Neural cell (in vitro differentiated cells): ENCODE measurements at regions not wholly inside any gene's neighbourhood (a gene's known extent, or its start where the extent isn't known, plus 50 kb on each side); places are given as distances from the start of the nearest gene placed in this dataset.

ENCODE experiments used
- H2AFZ ChIP-seq: fragments of 200-600, 300-800 bp; sonication (generic), shearing (Covaris generic); 2 replicates; pipeline ENCODE4 v1.6.0; 2014; ENCODE audit warnings: low read depth, mild to moderate bottlenecking, antibody characterized with exemption, low read length, moderate library complexity
- H3F3A ChIP-seq: fragments of 200-600 bp; shearing (Covaris generic); 2 replicates; pipeline ENCODE4 v1.6.1; 2016; ENCODE audit warnings: mild to moderate bottlenecking, moderate library complexity, mixed read lengths, antibody characterized with exemption, low read length; ENCODE audit not compliant: insufficient read depth, poor library complexity, severe bottlenecking
- H3K27ac ChIP-seq: fragments of 200-600, 300-800 bp; sonication (generic), shearing (Covaris generic); 2 replicates; pipeline ENCODE4 v1.5.1; 2014; ENCODE audit warnings: mild to moderate bottlenecking, low read length, moderate library complexity
- H3K27me3 ChIP-seq: fragments of 300-800, 200-600 bp; sonication (generic), shearing (Covaris generic); 2 replicates; pipeline ENCODE4 v1.6.0; 2014; ENCODE audit warnings: mild to moderate bottlenecking, low read depth, low read length, moderate library complexity; ENCODE audit not compliant: insufficient read depth
- H3K36me3 ChIP-seq: fragments of 300-800, 200-600 bp; sonication (generic), shearing (Covaris generic); 2 replicates; pipeline ENCODE4 v1.5.1; 2014; ENCODE audit warnings: mild to moderate bottlenecking, antibody characterized with exemption, low read length, moderate library complexity; ENCODE audit not compliant: insufficient read depth
- H3K4me2 ChIP-seq: fragments of 300-800, 200-600 bp; sonication (generic), shearing (Covaris generic); 2 replicates; pipeline ENCODE4 v1.6.0; 2014; ENCODE audit warnings: mild to moderate bottlenecking, low read length
- H3K4me3 ChIP-seq: fragments of 300-800, 200-600 bp; sonication (generic), shearing (Covaris generic); 2 replicates; pipeline ENCODE4 v1.5.1; 2014; ENCODE audit warnings: mild to moderate bottlenecking, low read length, moderate library complexity
- H3K79me2 ChIP-seq: fragments of 200-600 bp; shearing (Covaris generic); replicated peaks from 2 replicates; pipeline ENCODE4 v1.6.0; 2014; ENCODE audit warnings: mild to moderate bottlenecking, low read length, moderate library complexity; ENCODE audit not compliant: insufficient read depth
- H3K9ac ChIP-seq: fragments of 300-800, 200-600 bp; sonication (generic), shearing (Covaris generic); 2 replicates; pipeline ENCODE4 v1.6.1; 2016; ENCODE audit warnings: mild to moderate bottlenecking, low read length, mixed read lengths
- H3K9me2 ChIP-seq: fragments of 200-600 bp; shearing (Covaris generic); 2 replicates; pipeline ENCODE4 v1.6.1; 2016; ENCODE audit warnings: mild to moderate bottlenecking, low read length, mixed read lengths; ENCODE audit not compliant: insufficient read depth
- H3K9me3 ChIP-seq: fragments of 200-600, 300-800 bp; sonication (generic), shearing (Covaris generic); 2 replicates; pipeline ENCODE4 v1.6.1; 2016; ENCODE audit warnings: mild to moderate bottlenecking, mixed run types, low read length, moderate library complexity, mixed read lengths
- H4K20me1 ChIP-seq: fragments of 200-600 bp; shearing (Covaris generic); 2 replicates; pipeline ENCODE4 v1.6.1; 2016; ENCODE audit warnings: mild to moderate bottlenecking, mixed run types; ENCODE audit not compliant: insufficient read depth
- EP300 ChIP-seq: fragments of 450-650 bp; conservative IDR thresholded peaks from 2 replicates; pipeline ENCODE4 v1.6.1; 2014; ENCODE audit warnings: antibody characterized with exemption, mild to moderate bottlenecking, moderate library complexity; ENCODE audit not compliant: poor library complexity, severe bottlenecking
- EZH2 ChIP-seq: fragments of 200-600, 300-800 bp; shearing (Covaris generic), sonication (generic); IDR thresholded peaks from 2 replicates; pipeline ENCODE4 v1.6.1; 2014; ENCODE audit warnings: antibody characterized with exemption, low read length, borderline replicate concordance, mild to moderate bottlenecking; ENCODE audit not compliant: insufficient read depth, poor library complexity, severe bottlenecking
- MXI1 ChIP-seq: fragments of 450-650 bp; conservative IDR thresholded peaks from 2 replicates; pipeline ENCODE4 v1.6.1; 2014; ENCODE audit warnings: antibody characterized with exemption, mild to moderate bottlenecking; ENCODE audit not compliant: poor library complexity, severe bottlenecking
- POLR2AphosphoS5 ChIP-seq: IDR thresholded peaks from 2 replicates; pipeline ENCODE4 v1.6.1; 2012
- RAD21 ChIP-seq: fragments of 450-650 bp; conservative IDR thresholded peaks from 2 replicates; pipeline ENCODE4 v1.6.1; 2014; ENCODE audit warnings: antibody characterized with exemption, mild to moderate bottlenecking, moderate library complexity
- SMC3 ChIP-seq: fragments of 450-650 bp; conservative IDR thresholded peaks from 2 replicates; pipeline ENCODE4 v1.6.1; 2014; ENCODE audit warnings: antibody characterized with exemption, mild to moderate bottlenecking, moderate library complexity; ENCODE audit not compliant: poor library complexity
- TAF1 ChIP-seq: IDR thresholded peaks from 2 replicates; pipeline ENCODE4 v1.6.1; 2012; ENCODE audit warnings: low read depth
- TF ChIP-seq, protein P1 (sequence below): IDR thresholded peaks from 2 replicates; pipeline ENCODE4 v1.6.1; 2012; ENCODE audit warnings: borderline replicate concordance
- TF ChIP-seq, protein P2 (sequence below): fragments of 450-650 bp; IDR thresholded peaks from 2 replicates; pipeline ENCODE4 v1.5.1; 2014; ENCODE audit warnings: antibody characterized with exemption, mild to moderate bottlenecking, moderate library complexity; ENCODE audit not compliant: poor library complexity, severe bottlenecking

DNA sequence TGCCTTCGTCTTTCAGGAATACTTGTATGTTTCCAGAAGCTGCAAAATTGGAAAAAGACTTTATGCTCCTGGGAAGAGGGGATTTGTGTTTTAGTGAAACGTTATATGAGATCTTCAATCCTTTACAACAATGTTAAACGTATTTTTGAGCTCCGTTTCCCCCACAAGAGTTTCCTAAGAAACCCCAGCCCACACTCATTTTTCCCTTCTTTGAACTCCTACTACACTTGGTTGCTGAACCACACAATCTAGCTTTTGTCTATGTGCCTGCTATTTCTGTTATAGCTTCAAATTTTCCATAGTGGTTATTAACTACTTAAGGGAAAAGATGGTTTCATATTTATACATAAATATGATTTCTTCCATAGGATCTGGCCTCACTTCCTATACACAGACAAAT is 238.6 kb upstream of the ACTBL2 start:
- Histone ChIP-seq H2AFZ (no peak overlapping the region), H3F3A (no peaks in the 10 kb centered on the region), H3K9me3 (no peaks in the 10 kb centered on the region), H3K9ac (no peak overlapping the region), H3K4me2 (no peak overlapping the region), H3K27me3 (no peaks in the 10 kb centered on the region), H3K4me3 (no peak overlapping the region), H3K79me2 (no peaks in the 10 kb centered on the region), H4K20me1 (no peaks in the 10 kb centered on the region), H3K9me2 (no peaks in the 10 kb centered on the region), H3K27ac (no peak overlapping the region), H3K36me3 (no peaks in the 10 kb centered on the region)
- no peak for TF ChIP-seq POLR2AphosphoS5
- TF ChIP-seq MXI1 = no peak
- TF ChIP-seq TAF1 = no peak
- TF ChIP-seq, protein P1, sequence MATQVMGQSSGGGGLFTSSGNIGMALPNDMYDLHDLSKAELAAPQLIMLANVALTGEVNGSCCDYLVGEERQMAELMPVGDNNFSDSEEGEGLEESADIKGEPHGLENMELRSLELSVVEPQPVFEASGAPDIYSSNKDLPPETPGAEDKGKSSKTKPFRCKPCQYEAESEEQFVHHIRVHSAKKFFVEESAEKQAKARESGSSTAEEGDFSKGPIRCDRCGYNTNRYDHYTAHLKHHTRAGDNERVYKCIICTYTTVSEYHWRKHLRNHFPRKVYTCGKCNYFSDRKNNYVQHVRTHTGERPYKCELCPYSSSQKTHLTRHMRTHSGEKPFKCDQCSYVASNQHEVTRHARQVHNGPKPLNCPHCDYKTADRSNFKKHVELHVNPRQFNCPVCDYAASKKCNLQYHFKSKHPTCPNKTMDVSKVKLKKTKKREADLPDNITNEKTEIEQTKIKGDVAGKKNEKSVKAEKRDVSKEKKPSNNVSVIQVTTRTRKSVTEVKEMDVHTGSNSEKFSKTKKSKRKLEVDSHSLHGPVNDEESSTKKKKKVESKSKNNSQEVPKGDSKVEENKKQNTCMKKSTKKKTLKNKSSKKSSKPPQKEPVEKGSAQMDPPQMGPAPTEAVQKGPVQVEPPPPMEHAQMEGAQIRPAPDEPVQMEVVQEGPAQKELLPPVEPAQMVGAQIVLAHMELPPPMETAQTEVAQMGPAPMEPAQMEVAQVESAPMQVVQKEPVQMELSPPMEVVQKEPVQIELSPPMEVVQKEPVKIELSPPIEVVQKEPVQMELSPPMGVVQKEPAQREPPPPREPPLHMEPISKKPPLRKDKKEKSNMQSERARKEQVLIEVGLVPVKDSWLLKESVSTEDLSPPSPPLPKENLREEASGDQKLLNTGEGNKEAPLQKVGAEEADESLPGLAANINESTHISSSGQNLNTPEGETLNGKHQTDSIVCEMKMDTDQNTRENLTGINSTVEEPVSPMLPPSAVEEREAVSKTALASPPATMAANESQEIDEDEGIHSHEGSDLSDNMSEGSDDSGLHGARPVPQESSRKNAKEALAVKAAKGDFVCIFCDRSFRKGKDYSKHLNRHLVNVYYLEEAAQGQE = no peak
- TF ChIP-seq EZH2 = no peak
- no peak for TF ChIP-seq EP300
- TF ChIP-seq RAD21 = no peak
- TF ChIP-seq, protein P2, sequence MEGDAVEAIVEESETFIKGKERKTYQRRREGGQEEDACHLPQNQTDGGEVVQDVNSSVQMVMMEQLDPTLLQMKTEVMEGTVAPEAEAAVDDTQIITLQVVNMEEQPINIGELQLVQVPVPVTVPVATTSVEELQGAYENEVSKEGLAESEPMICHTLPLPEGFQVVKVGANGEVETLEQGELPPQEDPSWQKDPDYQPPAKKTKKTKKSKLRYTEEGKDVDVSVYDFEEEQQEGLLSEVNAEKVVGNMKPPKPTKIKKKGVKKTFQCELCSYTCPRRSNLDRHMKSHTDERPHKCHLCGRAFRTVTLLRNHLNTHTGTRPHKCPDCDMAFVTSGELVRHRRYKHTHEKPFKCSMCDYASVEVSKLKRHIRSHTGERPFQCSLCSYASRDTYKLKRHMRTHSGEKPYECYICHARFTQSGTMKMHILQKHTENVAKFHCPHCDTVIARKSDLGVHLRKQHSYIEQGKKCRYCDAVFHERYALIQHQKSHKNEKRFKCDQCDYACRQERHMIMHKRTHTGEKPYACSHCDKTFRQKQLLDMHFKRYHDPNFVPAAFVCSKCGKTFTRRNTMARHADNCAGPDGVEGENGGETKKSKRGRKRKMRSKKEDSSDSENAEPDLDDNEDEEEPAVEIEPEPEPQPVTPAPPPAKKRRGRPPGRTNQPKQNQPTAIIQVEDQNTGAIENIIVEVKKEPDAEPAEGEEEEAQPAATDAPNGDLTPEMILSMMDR = no peak
- TF ChIP-seq SMC3 = no peak

DNA sequence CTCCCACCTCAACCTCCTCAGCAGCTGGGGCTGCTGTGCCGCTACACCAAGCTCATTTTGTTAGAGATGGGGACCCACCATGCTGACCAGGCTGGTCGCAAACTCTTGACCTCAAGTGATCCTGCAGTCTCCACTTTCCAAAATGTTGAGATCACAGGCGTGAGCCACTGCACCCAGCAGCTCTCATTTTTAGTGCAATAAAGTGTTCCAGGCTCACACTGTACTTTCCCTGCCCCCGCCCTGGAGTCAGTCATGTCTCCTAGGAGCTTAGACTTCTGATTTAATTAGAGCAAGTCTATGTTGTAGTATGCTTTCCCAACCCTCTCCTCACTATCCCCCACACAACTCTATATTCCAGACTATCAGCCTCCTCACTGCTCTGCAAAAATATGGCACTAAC is 238.0 kb upstream of the ACTBL2 start:
- H3F3A ChIP-seq = no peaks in the 10 kb centered on the region
- no peak overlapping the region for H2AFZ ChIP-seq
- no peak overlapping the region for H3K4me2 ChIP-seq
- H3K27me3 ChIP-seq = no peaks in the 10 kb centered on the region
- TF ChIP-seq EP300 (no peak), POLR2AphosphoS5 (no peak), EZH2 (no peak), MXI1 (no peak), SMC3 (no peak), TAF1 (no peak), RAD21 (no peak)
- TF ChIP-seq, protein P2 = no peak
- TF ChIP-seq, protein P1 = no peak
- H3K79me2 ChIP-seq = no peaks in the 10 kb centered on the region
- no peaks in the 10 kb centered on the region for H3K36me3 ChIP-seq
- no peaks in the 10 kb centered on the region for H4K20me1 ChIP-seq
- H3K4me3 ChIP-seq = no peak overlapping the region
- no peak overlapping the region for H3K27ac ChIP-seq
- H3K9ac ChIP-seq = no peak overlapping the region
- no peaks in the 10 kb centered on the region for H3K9me2 ChIP-seq
- H3K9me3 ChIP-seq = no peaks in the 10 kb centered on the region
